ENCODE measurements at regions not wholly inside any gene's neighbourhood (a gene's known extent, or its start where the extent isn't known, plus 50 kb on each side); places are given as distances from the start of the nearest gene placed in this dataset.

GRCh38 chr16:86364653-86365380 is 145.5 kb upstream of the FOXF1 start:
- DNase-seq (ENCODE audit: low read depth, low spot score) (no peak), FAIRE-seq (no peak)
- no peak for TF ChIP-seq FOS (IDR thresholded peaks at IDR 0.05; ENCODE audit: borderline replicate concordance, insufficient read depth, low read length)
- no peak for TF ChIP-seq POLR2AphosphoS5 (IDR thresholded peaks at IDR 0.05; ENCODE audit: insufficient read depth, low read depth, low read length)
- no peak for TF ChIP-seq EZH2 (IDR thresholded peaks at IDR 0.05; ENCODE audit: borderline replicate concordance, low read depth, low read length, severe bottlenecking)
- TF ChIP-seq, protein P1, sequence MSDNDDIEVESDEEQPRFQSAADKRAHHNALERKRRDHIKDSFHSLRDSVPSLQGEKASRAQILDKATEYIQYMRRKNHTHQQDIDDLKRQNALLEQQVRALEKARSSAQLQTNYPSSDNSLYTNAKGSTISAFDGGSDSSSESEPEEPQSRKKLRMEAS (IDR thresholded peaks at IDR 0.05; ENCODE audit: insufficient read depth, insufficient read length), result no peak
- no peak for TF ChIP-seq JUN (IDR thresholded peaks at IDR 0.05; ENCODE audit: borderline replicate concordance, insufficient read depth, insufficient read length, low read depth)
- TF ChIP-seq GATA2 (IDR thresholded peaks at IDR 0.05; ENCODE audit: insufficient read depth, insufficient read length, low read depth, low read length), result no peak
- no peak for TF ChIP-seq CTCF (IDR thresholded peaks at IDR 0.05; ENCODE audit: extremely low read depth in 1 of 2, insufficient read depth in 1 of 2, low read depth in 1 of 2, low read length in 2 of 2)
- TF ChIP-seq MYC (IDR thresholded peaks at IDR 0.05; ENCODE audit: low read depth, low read length), result no peak
- no TSS peak for BruUV-seq (replicated peaks)
- Histone ChIP-seq H4K20me1 (replicated peaks; ENCODE audit: control insufficient read depth, extremely low read depth, insufficient read depth, low read length) (no peaks in the 10 kb centered on the region), H2AFZ (ENCODE audit: low read depth, low read length) (no peak overlapping the region), H3K9me3 (replicated peaks; ENCODE audit: control insufficient read depth, insufficient read depth, low read length) (no peaks in the 10 kb centered on the region), H3K27me3 (ENCODE audit: control insufficient read depth in 2 of 2, insufficient read depth in 2 of 2, low read length in 2 of 2) (peaks cover 12 to 19% of the 10 kb centered on the region in 2 experiments), H3K9ac (replicated peaks; ENCODE audit: extremely low read depth, insufficient read depth, low read length) (no peak overlapping the region), H3K4me3 (replicated peaks in 1 of 3; ENCODE audit: insufficient read depth in 1 of 3, low read depth in 1 of 3, low read length in 3 of 3) (no peak overlapping the region), H3K4me1 (ENCODE audit: control insufficient read depth, extremely low read depth, insufficient read depth, low read length) (no peaks in the 10 kb centered on the region), H3K36me3 (ENCODE audit: control insufficient read depth in 2 of 2, extremely low read depth in 1 of 2, insufficient read depth in 2 of 2, low read length in 2 of 2) (no peaks in the 10 kb centered on the region), H3K27ac (ENCODE audit: insufficient read depth, low read depth, low read length) (no peak overlapping the region), H3K4me2 (ENCODE audit: insufficient read depth, low read length) (no peak overlapping the region), H3K9me1 (replicated peaks; ENCODE audit: control insufficient read depth, extremely low read depth, insufficient read depth, low read length) (no peaks in the 10 kb centered on the region), H3K79me2 (ENCODE audit: control insufficient read depth, insufficient read depth, low read length) (no peaks in the 10 kb centered on the region)
- ChIA-PET POLR2A (no interaction called here), CTCF (interaction anchor here (0.7 to 1.2 kb wide), 6 partner anchors 10 to 156 kb away, joined by 3 to 4 read pairs (median 3); no protein-coding TSS in a partner anchor)
- intact Hi-C loops (cut with micrococcal nuclease) (no loop called here), dilution Hi-C loops (cut with MboI; ENCODE audit: extremely low pct_ligation_motif_present, low sequenced_read_pairs) (no loop called here)

All from endothelial cell of umbilical vein (primary cell).